Type B pancreatic cell (in vitro differentiated cells): ENCODE measurements at regions not wholly inside any gene's neighbourhood (a gene's known extent, or its start where the extent isn't known, plus 50 kb on each side); places are given as distances from the start of the nearest gene placed in this dataset.

ENCODE experiments used
- DNase-seq: peaks from one replicate; pipeline ENCODE4 v3.0.0; 2021; ENCODE audit warnings: mixed read lengths; ENCODE audit not compliant: unreplicated experiment; ENCODE audit errors: extremely low spot score
- H3K27ac Mint-ChIP-seq: 2 replicates; pipeline ENCODE4 v1.8.0; 2021; ENCODE audit warnings: mild to moderate bottlenecking, mixed read lengths
- H3K27me3 Mint-ChIP-seq: 2 replicates; pipeline ENCODE4 v1.8.0; 2021; ENCODE audit warnings: mixed read lengths
- H3K36me3 Mint-ChIP-seq: 2 replicates; pipeline ENCODE4 v1.8.0; 2021; ENCODE audit warnings: mixed read lengths
- H3K4me1 Mint-ChIP-seq: one replicate; pipeline ENCODE4 v1.8.0; 2021; ENCODE audit warnings: mixed read lengths; ENCODE audit not compliant: unreplicated experiment
- H3K4me3 Mint-ChIP-seq: 2 replicates; pipeline ENCODE4 v1.8.0; 2021; ENCODE audit warnings: mild to moderate bottlenecking, mixed read lengths
- H3K9me3 Mint-ChIP-seq: 2 replicates; pipeline ENCODE4 v1.8.0; 2021; ENCODE audit warnings: mixed read lengths
- TF ChIP-seq, protein P1 (sequence below): fragments of 200-600 bp; sonication (generic); conservative IDR thresholded peaks from 2 replicates; pipeline ENCODE4 v1.5.0; 2021; ENCODE audit warnings: antibody characterized with exemption, mild to moderate bottlenecking

- H3K4me3 Mint-ChIP-seq, result no peak overlapping the region
- H3K36me3 Mint-ChIP-seq, result no peaks in the 10 kb centered on the region
- DNase-seq, result no peak
- H3K27me3 Mint-ChIP-seq, result no peaks in the 10 kb centered on the region
- no peaks in the 10 kb centered on the region for H3K4me1 Mint-ChIP-seq
- TF ChIP-seq, protein P1, sequence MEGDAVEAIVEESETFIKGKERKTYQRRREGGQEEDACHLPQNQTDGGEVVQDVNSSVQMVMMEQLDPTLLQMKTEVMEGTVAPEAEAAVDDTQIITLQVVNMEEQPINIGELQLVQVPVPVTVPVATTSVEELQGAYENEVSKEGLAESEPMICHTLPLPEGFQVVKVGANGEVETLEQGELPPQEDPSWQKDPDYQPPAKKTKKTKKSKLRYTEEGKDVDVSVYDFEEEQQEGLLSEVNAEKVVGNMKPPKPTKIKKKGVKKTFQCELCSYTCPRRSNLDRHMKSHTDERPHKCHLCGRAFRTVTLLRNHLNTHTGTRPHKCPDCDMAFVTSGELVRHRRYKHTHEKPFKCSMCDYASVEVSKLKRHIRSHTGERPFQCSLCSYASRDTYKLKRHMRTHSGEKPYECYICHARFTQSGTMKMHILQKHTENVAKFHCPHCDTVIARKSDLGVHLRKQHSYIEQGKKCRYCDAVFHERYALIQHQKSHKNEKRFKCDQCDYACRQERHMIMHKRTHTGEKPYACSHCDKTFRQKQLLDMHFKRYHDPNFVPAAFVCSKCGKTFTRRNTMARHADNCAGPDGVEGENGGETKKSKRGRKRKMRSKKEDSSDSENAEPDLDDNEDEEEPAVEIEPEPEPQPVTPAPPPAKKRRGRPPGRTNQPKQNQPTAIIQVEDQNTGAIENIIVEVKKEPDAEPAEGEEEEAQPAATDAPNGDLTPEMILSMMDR, result no peak
- H3K27ac Mint-ChIP-seq, result no peak overlapping the region
- H3K9me3 Mint-ChIP-seq, result no peaks in the 10 kb centered on the region
Observed at GRCh38 chr3:95407709-95408463, 1345.0 kb downstream of the NSUN3 start.

DNA sequence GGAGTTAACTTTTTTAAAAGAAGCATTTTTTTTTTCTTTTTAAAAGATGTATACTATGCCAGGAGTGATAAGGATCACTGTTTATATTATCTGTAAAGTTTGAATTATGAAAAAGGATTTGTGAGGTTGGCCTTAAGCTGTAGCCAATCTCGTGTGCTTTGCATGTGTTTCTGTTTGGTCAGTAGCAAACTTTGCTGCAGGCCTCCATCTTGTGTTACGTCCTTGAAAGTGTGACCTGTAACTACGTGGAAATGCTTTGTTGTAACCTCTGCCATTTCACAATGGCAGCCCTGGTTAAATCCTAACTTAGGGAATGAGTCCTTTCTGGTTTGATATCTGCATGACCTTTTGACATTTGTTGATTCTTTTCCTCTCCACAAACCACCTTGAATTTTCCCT is 1345.6 kb downstream of the NSUN3 start:
- TF ChIP-seq, protein P1, result no peak
- Mint-ChIP-seq H3K9me3 (no peaks in the 10 kb centered on the region), H3K27ac (no peak overlapping the region), H3K27me3 (no peaks in the 10 kb centered on the region), H3K4me3 (no peak overlapping the region), H3K36me3 (no peaks in the 10 kb centered on the region), H3K4me1 (no peaks in the 10 kb centered on the region)
- DNase-seq, result no peak

GRCh38 chr3:95418251-95418650 is 1355.4 kb downstream of the NSUN3 start:
- no peak overlapping the region for H3K27ac Mint-ChIP-seq
- TF ChIP-seq, protein P1, result no peak
- no peaks in the 10 kb centered on the region for H3K9me3 Mint-ChIP-seq
- no peaks in the 10 kb centered on the region for H3K4me1 Mint-ChIP-seq
- no peaks in the 10 kb centered on the region for H3K36me3 Mint-ChIP-seq
- no peak for DNase-seq
- H3K27me3 Mint-ChIP-seq, result no peaks in the 10 kb centered on the region
- no peak overlapping the region for H3K4me3 Mint-ChIP-seq

- H3K4me1 Mint-ChIP-seq, result no peaks in the 10 kb centered on the region
- no peaks in the 10 kb centered on the region for H3K36me3 Mint-ChIP-seq
- peaks cover 9% of the 10 kb centered on the region for H3K9me3 Mint-ChIP-seq
- TF ChIP-seq, protein P1, result no peak
- H3K27ac Mint-ChIP-seq, result no peak overlapping the region
- DNase-seq, result no peak
- no peaks in the 10 kb centered on the region for H3K27me3 Mint-ChIP-seq
- no peak overlapping the region for H3K4me3 Mint-ChIP-seq
Observed at GRCh38 chr3:95424279-95424678, 1361.4 kb downstream of the NSUN3 start.

DNA sequence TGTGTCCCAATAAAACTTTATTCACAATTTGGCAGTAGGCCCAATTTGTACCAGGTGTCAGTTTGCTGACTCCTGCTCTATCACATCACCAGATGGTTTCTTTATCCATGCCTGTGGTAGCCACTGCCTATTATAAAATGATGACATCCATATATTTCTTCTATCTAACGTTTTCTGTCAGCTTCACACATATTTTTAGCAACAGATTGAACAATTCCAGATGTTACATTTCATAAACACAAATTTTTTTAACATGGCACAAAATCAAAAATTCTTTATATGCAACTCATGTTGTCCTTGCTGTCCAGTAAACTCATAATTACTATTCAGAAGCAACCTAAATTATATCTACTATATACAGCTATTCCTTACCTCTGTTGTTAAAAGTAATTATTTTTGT is 1371.6 kb downstream of the NSUN3 start:
- Mint-ChIP-seq H3K4me1 (no peaks in the 10 kb centered on the region), H3K36me3 (no peaks in the 10 kb centered on the region), H3K27me3 (no peaks in the 10 kb centered on the region), H3K4me3 (no peak overlapping the region), H3K9me3 (no peaks in the 10 kb centered on the region), H3K27ac (no peak overlapping the region)
- no peak for DNase-seq
- TF ChIP-seq, protein P1, result no peak
